Epithelial cell of esophagus (primary cell): ENCODE measurements at regions not wholly inside any gene's neighbourhood (a gene's known extent, or its start where the extent isn't known, plus 50 kb on each side); places are given as distances from the start of the nearest gene placed in this dataset.
"Not testable (repeated sequence)": the region's sequence is repeated elsewhere in the genome, so short reads cannot be mapped to it uniquely, and the experiment has no call there.

Experiments used
- DNase-seq: peaks from one replicate; pipeline ENCODE4 v3.0.0; 2010; ENCODE audit warnings: low read depth
- H3K4me3 ChIP-seq: 2 replicates; pipeline ENCODE4 v1.5.1; 2011; ENCODE audit warnings: mild to moderate bottlenecking, low read length, control low read depth
- TF ChIP-seq, protein P1 (sequence below): IDR thresholded peaks from 2 replicates; pipeline ENCODE4 v1.5.1; 2011; ENCODE audit warnings: low read depth, mild to moderate bottlenecking, low read length, control low read depth, inconsistent platforms; ENCODE audit not compliant: insufficient read depth; ENCODE audit errors: missing control alignments

DNA sequence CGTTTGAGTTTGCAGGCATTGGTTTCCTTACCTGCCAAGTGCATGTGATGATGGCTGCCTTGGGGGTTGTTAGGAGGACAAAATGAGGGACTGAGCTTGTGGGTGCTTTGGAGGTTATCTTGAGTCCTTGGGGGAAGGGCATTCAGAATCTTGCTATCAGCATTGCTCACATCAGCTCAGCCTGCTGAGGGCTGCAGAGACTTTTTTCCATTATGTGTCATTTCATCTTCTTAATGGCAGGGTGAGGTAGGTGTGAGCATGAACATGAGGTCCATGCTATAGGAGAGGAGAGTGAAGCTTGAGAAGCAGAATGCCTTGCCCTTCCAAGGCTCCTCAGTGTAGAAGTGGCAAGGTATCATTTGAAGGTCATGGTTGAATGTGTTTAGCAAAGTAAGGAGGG lies 112.3 kb downstream of the MIAT start:
- no peak overlapping the region for H3K4me3 ChIP-seq
- DNase-seq, result no peak
- TF ChIP-seq, protein P1, sequence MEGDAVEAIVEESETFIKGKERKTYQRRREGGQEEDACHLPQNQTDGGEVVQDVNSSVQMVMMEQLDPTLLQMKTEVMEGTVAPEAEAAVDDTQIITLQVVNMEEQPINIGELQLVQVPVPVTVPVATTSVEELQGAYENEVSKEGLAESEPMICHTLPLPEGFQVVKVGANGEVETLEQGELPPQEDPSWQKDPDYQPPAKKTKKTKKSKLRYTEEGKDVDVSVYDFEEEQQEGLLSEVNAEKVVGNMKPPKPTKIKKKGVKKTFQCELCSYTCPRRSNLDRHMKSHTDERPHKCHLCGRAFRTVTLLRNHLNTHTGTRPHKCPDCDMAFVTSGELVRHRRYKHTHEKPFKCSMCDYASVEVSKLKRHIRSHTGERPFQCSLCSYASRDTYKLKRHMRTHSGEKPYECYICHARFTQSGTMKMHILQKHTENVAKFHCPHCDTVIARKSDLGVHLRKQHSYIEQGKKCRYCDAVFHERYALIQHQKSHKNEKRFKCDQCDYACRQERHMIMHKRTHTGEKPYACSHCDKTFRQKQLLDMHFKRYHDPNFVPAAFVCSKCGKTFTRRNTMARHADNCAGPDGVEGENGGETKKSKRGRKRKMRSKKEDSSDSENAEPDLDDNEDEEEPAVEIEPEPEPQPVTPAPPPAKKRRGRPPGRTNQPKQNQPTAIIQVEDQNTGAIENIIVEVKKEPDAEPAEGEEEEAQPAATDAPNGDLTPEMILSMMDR, result no peak

DNA sequence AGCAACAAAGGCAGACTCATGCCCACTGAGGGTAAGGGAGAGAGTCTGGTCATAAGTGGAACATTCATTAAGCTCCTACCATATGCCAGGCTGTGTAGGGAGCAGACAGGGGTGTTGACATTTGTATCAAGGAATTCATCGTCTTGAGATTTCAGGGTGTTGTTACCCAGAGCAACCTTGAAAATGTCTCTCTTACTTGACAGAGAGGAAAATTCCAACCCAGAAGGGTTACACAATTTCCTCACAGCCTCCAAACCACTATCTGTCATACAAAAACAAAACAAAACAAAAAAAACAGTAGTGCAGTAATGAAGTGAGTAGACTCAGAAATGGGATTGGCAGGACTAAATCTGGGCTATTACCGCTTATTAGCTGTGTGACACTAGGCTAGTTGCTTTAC lies 113.2 kb downstream of the MIAT start:
- TF ChIP-seq, protein P1, result no peak
- no peak overlapping the region for H3K4me3 ChIP-seq
- no peak for DNase-seq

DNA sequence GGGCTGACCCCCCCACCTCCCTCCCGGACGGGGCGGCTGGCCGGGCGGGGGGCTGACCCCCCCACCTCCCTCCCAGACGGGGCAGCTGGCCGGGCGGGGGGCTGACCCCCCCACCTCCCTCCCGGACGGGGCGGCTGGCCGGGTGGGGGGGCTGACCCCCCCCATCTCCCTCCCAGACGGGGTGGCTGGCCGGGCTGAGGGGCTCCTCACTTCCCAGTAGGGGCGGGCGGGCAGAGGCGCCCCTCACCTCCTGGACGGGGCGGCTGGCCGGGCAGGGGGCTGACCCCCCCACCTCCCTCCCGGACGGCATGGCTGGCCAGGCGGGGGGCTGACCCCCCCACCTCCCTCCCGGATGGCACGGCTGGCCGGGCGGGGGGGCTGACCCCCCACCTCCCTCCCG lies 115.7 kb downstream of the MIAT start:
- not testable (repeated sequence) for DNase-seq, H3K4me3 ChIP-seq

DNA sequence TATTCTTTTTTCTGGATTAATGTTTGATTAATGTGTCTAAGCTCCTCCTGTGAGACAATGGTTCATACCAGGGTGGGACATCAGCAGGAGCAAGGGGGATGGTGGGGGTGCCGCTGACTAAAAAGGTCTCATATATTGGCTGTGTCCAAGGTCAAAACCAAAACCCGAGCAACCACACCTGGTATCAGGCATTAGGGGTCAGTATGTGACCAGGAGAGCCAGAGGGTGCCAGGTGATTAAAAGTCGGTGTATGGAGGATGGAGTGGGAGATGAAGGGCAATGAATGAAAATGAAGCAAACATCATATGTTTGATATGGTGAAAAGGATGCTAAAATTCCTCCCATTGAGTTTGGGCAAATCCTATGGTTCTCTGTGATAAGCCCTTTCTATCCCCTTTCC lies 118.0 kb downstream of the MIAT start:
- TF ChIP-seq, protein P1, result no peak
- H3K4me3 ChIP-seq, result no peak overlapping the region
- no peak for DNase-seq

DNA sequence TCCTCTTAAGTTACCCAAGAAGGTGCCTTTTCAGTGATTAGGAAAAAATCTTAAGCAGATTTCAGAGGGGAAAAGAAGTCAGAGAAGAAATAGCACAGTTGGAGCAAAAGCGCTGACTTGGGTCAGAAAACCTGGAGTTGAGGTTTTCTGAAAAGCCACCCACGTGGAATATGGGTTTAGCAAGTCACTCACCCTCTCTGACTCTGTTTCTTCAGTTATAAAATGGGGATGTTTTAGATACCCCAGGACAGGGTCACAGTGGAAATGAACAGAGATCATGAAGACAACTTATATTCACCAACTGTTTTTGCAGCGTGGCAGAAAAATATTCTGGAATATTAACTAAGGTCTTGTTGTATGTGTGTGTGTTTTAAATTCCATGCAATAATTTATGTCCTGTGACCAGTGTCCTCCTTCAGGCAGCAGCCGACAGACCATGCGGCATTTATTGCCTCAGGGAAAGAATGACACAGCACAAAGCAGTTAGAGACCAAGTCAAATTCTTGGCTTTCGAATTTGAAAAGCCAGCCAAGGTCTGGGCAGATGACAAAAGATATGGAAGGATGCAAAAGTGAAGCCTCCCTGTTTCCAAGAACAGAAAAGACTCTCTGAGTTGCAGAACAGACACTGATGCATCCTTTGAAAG lies 119.9 kb downstream of the MIAT start:
- TF ChIP-seq, protein P1, result no peak
- DNase-seq, result no peak
- no peak overlapping the region for H3K4me3 ChIP-seq

DNA sequence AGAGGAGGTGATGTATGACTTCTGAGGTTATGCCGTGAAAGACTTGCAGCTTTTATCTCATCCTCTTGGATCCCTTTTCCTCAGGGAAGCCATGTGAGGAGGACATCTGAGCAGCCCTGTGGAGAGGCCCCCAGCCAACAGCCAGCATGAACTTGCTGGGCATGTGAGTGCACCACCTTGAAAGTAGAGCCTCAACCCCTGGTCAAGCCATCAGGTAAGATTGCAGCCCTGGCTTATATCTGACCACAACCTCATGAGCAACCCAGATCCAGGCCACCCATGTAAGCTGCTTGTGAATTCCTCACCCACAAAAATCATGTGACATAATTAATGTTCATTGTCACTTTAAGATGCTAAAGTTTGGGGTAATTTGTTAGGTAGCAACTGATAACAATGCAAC lies 121.0 kb downstream of the MIAT start:
- no peak overlapping the region for H3K4me3 ChIP-seq
- TF ChIP-seq, protein P1, result no peak
- DNase-seq, result no peak

DNA sequence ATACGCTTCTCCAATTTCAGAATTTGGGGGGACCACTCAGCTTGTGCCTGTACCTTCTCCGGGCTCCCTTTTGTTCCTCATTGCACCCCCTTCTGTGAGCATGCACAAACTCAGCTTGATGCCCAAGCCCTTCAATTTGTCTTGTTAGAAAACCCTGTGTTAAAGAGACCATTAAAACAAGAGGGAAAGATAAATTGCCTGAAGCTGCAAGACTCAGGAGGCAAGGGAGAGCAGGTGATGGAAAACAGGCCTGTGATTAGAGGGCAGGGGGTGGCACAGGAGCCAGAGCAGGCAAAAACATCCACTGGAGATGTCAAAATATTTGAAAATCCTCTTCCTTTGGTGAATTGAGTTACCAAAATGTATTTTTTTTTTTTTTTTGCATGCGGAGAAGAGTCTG lies 121.7 kb downstream of the MIAT start:
- TF ChIP-seq, protein P1, result no peak

DNA sequence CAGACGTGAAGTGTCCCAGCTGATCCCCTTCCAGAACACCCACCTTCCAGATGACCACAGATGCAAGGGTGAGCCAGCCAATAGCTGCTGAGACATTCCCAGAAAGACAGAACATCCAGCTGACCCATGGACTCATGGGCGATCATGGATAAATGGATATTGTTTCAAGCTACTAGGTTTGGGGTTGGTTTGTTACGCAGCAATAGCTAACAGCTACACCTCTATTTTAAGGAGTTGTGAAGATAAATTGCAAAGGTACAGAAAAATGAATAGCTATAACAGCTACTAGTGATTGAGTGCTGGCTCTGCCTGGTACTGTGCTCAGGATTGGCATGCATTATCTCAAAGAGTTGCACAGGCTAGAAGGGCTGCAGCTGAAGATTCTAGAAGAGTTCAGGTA lies 122.5 kb downstream of the MIAT start:
- no peak overlapping the region for H3K4me3 ChIP-seq
- TF ChIP-seq, protein P1, result no peak
- DNase-seq, result no peak

More for the DNA sequence above, 121.7 kb downstream of the MIAT start:
- H3K4me3 ChIP-seq, result no peak overlapping the region
- no peak for DNase-seq
